ENCODE measurements at regions not wholly inside any gene's neighbourhood (a gene's known extent, or its start where the extent isn't known, plus 50 kb on each side); places are given as distances from the start of the nearest gene placed in this dataset.

DNA sequence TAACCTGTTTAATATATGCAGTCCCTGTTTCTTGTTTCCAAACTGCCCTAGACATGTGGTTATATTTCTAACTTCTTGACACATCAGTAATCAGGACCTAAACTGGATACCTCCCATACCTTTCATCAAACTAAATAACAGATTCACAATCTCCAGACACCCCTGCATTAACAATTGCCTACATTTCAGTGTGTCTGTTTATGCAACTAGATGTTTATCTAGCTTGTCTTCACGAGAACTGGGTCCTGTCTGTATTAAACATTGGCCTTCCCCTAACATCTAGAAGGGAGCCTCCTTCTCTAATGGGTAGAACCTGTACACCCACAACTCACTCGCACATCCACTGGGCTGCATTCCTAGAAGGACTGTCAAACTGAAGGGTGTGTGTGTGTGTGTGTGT is 683.7 kb upstream of the FZD8 start (continued):
- TF ChIP-seq CHD7 (IDR thresholded peaks at IDR 0.05; ENCODE audit: insufficient replicate concordance, low read length) (no peak), E2F6 (IDR thresholded peaks at IDR 0.05) (no peak), SIX5 (IDR thresholded peaks at IDR 0.05; ENCODE audit: low read depth, low read length) (no peak), YY1 (IDR thresholded peaks at IDR 0.05; ENCODE audit: low read depth, low read length) (no peak), EP300 (IDR thresholded peaks at IDR 0.05; ENCODE audit: borderline replicate concordance in 1 of 2, low read depth in 2 of 2, low read length in 2 of 2) (no peak), TAF1 (IDR thresholded peaks at IDR 0.05; ENCODE audit: low read depth, low read length) (no peak), POLR2A (IDR thresholded peaks at IDR 0.05; ENCODE audit: control extremely low read depth in 1 of 2, low read depth in 2 of 2, low read length in 2 of 2) (no peak), EGR1 (IDR thresholded peaks at IDR 0.05; ENCODE audit: borderline replicate concordance, low read depth, low read length) (no peak), RAD21 (IDR thresholded peaks at IDR 0.05 in 1 of 2, conservative IDR thresholded peaks at IDR 0.05 in 1 of 2; ENCODE audit: low read depth in 2 of 2, low read length in 2 of 2) (no peak), CHD2 (IDR thresholded peaks at IDR 0.05; ENCODE audit: low read length) (no peak)
